ENCODE measurements at regions not wholly inside any gene's neighbourhood (a gene's known extent, or its start where the extent isn't known, plus 50 kb on each side); places are given as distances from the start of the nearest gene placed in this dataset.
"Not testable (repeated sequence)": the region's sequence is repeated elsewhere in the genome, so short reads cannot be mapped to it uniquely, and the experiment has no call there.

DNA sequence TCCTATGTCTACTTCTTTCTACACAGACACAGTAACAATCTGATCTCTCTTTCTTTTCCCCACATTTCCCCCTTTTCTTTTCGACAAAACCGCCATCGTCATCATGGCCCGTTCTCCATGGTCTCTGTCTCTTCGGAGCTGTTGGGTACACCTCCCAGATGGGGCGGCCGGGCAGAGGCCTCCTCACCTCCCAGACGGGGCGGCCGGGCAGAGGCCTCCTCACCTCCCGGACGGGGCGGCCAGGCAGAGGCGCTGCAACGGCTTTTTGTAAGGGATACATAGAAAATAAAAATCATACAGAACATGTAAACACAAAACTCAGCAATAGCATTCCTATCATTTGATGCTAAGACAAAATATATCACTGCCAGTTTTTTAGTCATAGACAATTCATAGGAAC lies 57.2 kb upstream of the USP25 start:
- H3K9ac ChIP-seq (ENCODE audit: insufficient read depth, low read depth, low read length); H3K4me2 ChIP-seq (ENCODE audit: low read depth, low read length); H3K79me2 ChIP-seq (ENCODE audit: insufficient read depth, low read length); CTCF ChIA-PET (ENCODE audit: low intra/inter-chr PET ratio, low total read pairs); H3K4me3 ChIP-seq (replicated peaks in 1 of 3; ENCODE audit: insufficient read depth in 1 of 3, low read depth in 2 of 3, low read length in 3 of 3); H3K36me3 ChIP-seq (replicated peaks in 1 of 2; ENCODE audit: control insufficient read depth in 1 of 2, insufficient read depth in 2 of 2, low read length in 2 of 2); H4K20me1 ChIP-seq (ENCODE audit: insufficient read depth, low read length); FAIRE-seq; H3K27me3 ChIP-seq (ENCODE audit: control insufficient read depth in 1 of 2, insufficient read depth in 2 of 2, low read length in 2 of 2); H3K9me3 ChIP-seq (ENCODE audit: low read length); BruUV-seq (replicated peaks); H3K4me1 ChIP-seq (ENCODE audit: insufficient read depth, low read length); ATAC-seq; in situ Hi-C loops (cut with HindIII; ENCODE audit: extremely low pct_ligation_motif_present, low pct_unique_long_range_greater_than_20kb); H3K27ac ChIP-seq (ENCODE audit: extremely low read length, insufficient read depth, low read length); POLR2A ChIA-PET; DNase-seq (ENCODE audit: low spot score); intact Hi-C loops (cut with micrococcal nuclease; ENCODE audit: unreplicated experiment); H2AFZ ChIP-seq (ENCODE audit: low read length): not testable (repeated sequence)
- WGBS (ENCODE audit: low lambda C conversion rate), result 80% methylated on average over 15 of the region's 15 CpGs

DNA sequence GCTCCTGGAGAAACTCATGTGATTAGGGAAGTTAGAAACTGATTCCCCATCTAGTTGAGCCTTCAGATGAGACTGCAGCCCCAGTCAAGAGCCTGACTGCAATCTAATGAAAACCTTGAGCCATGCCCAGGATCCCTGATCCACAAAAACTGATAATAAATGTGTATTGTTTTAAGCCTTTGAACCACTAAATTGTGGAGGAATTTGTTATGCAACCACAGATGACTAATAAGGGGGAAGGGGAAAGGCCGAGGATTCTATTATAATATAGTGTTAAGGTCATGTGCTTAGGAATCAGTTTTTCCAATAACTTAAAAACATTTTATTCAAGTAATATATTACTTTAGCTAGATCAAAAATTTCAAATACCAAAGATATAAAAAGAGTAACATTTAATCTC lies 52.8 kb upstream of the USP25 start:
- intact Hi-C loops (cut with micrococcal nuclease; ENCODE audit: unreplicated experiment) (no loop called here), in situ Hi-C loops (cut with HindIII; ENCODE audit: extremely low pct_ligation_motif_present, low pct_unique_long_range_greater_than_20kb) (no loop called here)
- ChIA-PET CTCF (ENCODE audit: low intra/inter-chr PET ratio, low total read pairs) (no interaction called here), POLR2A (no interaction called here)
- Histone ChIP-seq H3K9me3 (ENCODE audit: low read length) (peaks cover 4% of the 10 kb centered on the region; the same call in 1 of the 2 replicates), H3K4me2 (ENCODE audit: low read depth, low read length) (no peak overlapping the region), H2AFZ (ENCODE audit: low read length) (no peak overlapping the region), H3K27me3 (ENCODE audit: control insufficient read depth in 1 of 2, insufficient read depth in 2 of 2, low read length in 2 of 2) (no peaks in the 10 kb centered on the region), H3K79me2 (ENCODE audit: insufficient read depth, low read length) (no peaks in the 10 kb centered on the region), H3K4me3 (replicated peaks in 1 of 3; ENCODE audit: insufficient read depth in 1 of 3, low read depth in 2 of 3, low read length in 3 of 3) (no peak overlapping the region), H3K9ac (ENCODE audit: insufficient read depth, low read depth, low read length) (no peak overlapping the region), H3K27ac (ENCODE audit: extremely low read length, insufficient read depth, low read length) (no peak overlapping the region), H3K36me3 (replicated peaks in 1 of 2; ENCODE audit: control insufficient read depth in 1 of 2, insufficient read depth in 2 of 2, low read length in 2 of 2) (no peaks in the 10 kb centered on the region), H4K20me1 (ENCODE audit: insufficient read depth, low read length) (no peaks in the 10 kb centered on the region), H3K4me1 (ENCODE audit: insufficient read depth, low read length) (peaks cover 3% of the 10 kb centered on the region)
- DNase-seq (ENCODE audit: low spot score) (no peak), FAIRE-seq (no peak), ATAC-seq (no peak)
- 0% methylated on average over 1 of the region's 1 CpG for WGBS (ENCODE audit: low lambda C conversion rate)
- BruUV-seq (replicated peaks), result no TSS peak
- TF ChIP-seq KLF16 (CRISPR knock-in tag; IDR thresholded peaks at IDR 0.05) (no peak), XRCC5 (optimal IDR thresholded peaks at IDR 0.05; ENCODE audit: low read length) (no peak), ZNF788 (CRISPR knock-in tag; IDR thresholded peaks at IDR 0.05; ENCODE audit: borderline replicate concordance) (no peak), ZNF713 (CRISPR knock-in tag; IDR thresholded peaks at IDR 0.05) (no peak), NFIC (IDR thresholded peaks at IDR 0.05; ENCODE audit: low read length) (no peak)
- TF ChIP-seq, protein P1, sequence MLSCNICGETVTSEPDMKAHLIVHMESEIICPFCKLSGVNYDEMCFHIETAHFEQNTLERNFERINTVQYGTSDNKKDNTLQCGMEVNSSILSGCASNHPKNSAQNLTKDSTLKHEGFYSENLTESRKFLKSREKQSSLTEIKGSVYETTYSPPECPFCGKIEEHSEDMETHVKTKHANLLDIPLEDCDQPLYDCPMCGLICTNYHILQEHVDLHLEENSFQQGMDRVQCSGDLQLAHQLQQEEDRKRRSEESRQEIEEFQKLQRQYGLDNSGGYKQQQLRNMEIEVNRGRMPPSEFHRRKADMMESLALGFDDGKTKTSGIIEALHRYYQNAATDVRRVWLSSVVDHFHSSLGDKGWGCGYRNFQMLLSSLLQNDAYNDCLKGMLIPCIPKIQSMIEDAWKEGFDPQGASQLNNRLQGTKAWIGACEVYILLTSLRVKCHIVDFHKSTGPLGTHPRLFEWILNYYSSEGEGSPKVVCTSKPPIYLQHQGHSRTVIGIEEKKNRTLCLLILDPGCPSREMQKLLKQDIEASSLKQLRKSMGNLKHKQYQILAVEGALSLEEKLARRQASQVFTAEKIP (CRISPR knock-in tag; IDR thresholded peaks at IDR 0.05; ENCODE audit: borderline replicate concordance), result no peak
